Activated CD8-positive, alpha-beta T cell treated with anti-CD3 and anti-CD28 coated beads for 36 hours (primary cell): ENCODE measurements at regions not wholly inside any gene's neighbourhood (a gene's known extent, or its start where the extent isn't known, plus 50 kb on each side); places are given as distances from the start of the nearest gene placed in this dataset.

Source experiments
- ATAC-seq: fragments of 200-7000 bp; cut with Tn5 transposase; one replicate; pipeline ENCODE4 v1.10.0; 2021; ENCODE audit warnings: mild to moderate bottlenecking, moderate library complexity
- CTCF ChIA-PET: fragments of 350-600 bp; sonication (Branson Sonifier 250); formaldehyde crosslinking; loops from one replicate; lab custom pipeline; 2021; ENCODE audit warnings: antibody characterized with exemption; lab: Charles Lee
- POLR2A ChIA-PET: fragments of 350-600 bp; sonication (Branson Sonifier 250); formaldehyde crosslinking; loops from one replicate; lab custom pipeline; 2021; ENCODE audit warnings: antibody characterized with exemption; lab: Charles Lee
- DNase-seq: peaks from one replicate; pipeline ENCODE4 v3.0.0-alpha.2; 2020
- H3K27ac Mint-ChIP-seq: one replicate; pipeline ENCODE4 v1.8.0; 2021; ENCODE audit warnings: mild to moderate bottlenecking, mixed read lengths
- H3K27me3 Mint-ChIP-seq: one replicate; pipeline ENCODE4 v1.8.0; 2021; ENCODE audit warnings: mixed read lengths
- H3K36me3 Mint-ChIP-seq: one replicate; pipeline ENCODE4 v1.8.0; 2021; ENCODE audit warnings: low read depth, mixed read lengths
- H3K4me1 Mint-ChIP-seq: one replicate; pipeline ENCODE4 v1.8.0; 2021; ENCODE audit warnings: low read depth, mixed read lengths
- H3K4me3 Mint-ChIP-seq: one replicate; pipeline ENCODE4 v1.8.0; 2021; ENCODE audit warnings: mild to moderate bottlenecking, moderate library complexity, mixed read lengths
- H3K9me3 Mint-ChIP-seq: one replicate; pipeline ENCODE4 v1.8.0; 2021; ENCODE audit warnings: mixed read lengths
- CTCF ChIP-seq: fragments of 200-600 bp; IDR thresholded peaks from one replicate; pipeline ENCODE4 v1.8.0; 2022; ENCODE audit warnings: antibody characterized with exemption, mild to moderate bottlenecking
- intact Hi-C: fragments of 100-400 bp; cut with micrococcal nuclease; formaldehyde crosslinking; loops from one replicate; pipeline ENCODE4 v1.10.0; 2022

- Mint-ChIP-seq H3K4me1 (no peaks in the 10 kb centered on the region), H3K4me3 (no peak overlapping the region), H3K27me3 (no peaks in the 10 kb centered on the region), H3K9me3 (peaks cover 2% of the 10 kb centered on the region), H3K36me3 (no peaks in the 10 kb centered on the region), H3K27ac (no peak overlapping the region)
- ChIA-PET POLR2A (no interaction called here), CTCF (no interaction called here)
- ATAC-seq, result no peak
- no peak for TF ChIP-seq CTCF
- DNase-seq, result no peak
- intact Hi-C loops, result no loop called here
These were observed 574.8 kb downstream of the MBD2 start for GRCh38 chr18:53649621-53650020.

GRCh38 chr18:53644799-53645471, 579.5 kb downstream of the MBD2 start:
- Mint-ChIP-seq H3K4me3 (no peak overlapping the region), H3K9me3 (peaks cover 6% of the 10 kb centered on the region), H3K27me3 (no peaks in the 10 kb centered on the region), H3K27ac (no peak overlapping the region), H3K4me1 (no peaks in the 10 kb centered on the region), H3K36me3 (no peaks in the 10 kb centered on the region)
- ATAC-seq (no peak), DNase-seq (no peak)
- CTCF ChIA-PET, result no interaction called here
- intact Hi-C loops, result no loop called here
- POLR2A ChIA-PET, result no interaction called here
- TF ChIP-seq CTCF, result no peak

- TF ChIP-seq CTCF, result no peak
- H3K4me1 Mint-ChIP-seq, result no peaks in the 10 kb centered on the region
- intact Hi-C loops, result no loop called here
- DNase-seq, result no peak
- ChIA-PET CTCF (no interaction called here), POLR2A (no interaction called here)
- H3K9me3 Mint-ChIP-seq, result peaks cover 6% of the 10 kb centered on the region
- H3K36me3 Mint-ChIP-seq, result no peaks in the 10 kb centered on the region
- H3K27me3 Mint-ChIP-seq, result no peaks in the 10 kb centered on the region
- no peak overlapping the region for H3K4me3 Mint-ChIP-seq
- ATAC-seq, result no peak
- no peak overlapping the region for H3K27ac Mint-ChIP-seq
These were observed 584.8 kb downstream of the MBD2 start for GRCh38 chr18:53639687-53640086.

GRCh38 chr18:53629337-53629736, 595.1 kb downstream of the MBD2 start:
- Mint-ChIP-seq H3K27me3 (no peaks in the 10 kb centered on the region), H3K9me3 (peaks cover 8% of the 10 kb centered on the region), H3K27ac (no peak overlapping the region), H3K36me3 (no peaks in the 10 kb centered on the region), H3K4me3 (no peak overlapping the region), H3K4me1 (no peaks in the 10 kb centered on the region)
- TF ChIP-seq CTCF, result no peak
- ATAC-seq (no peak), DNase-seq (no peak)
- intact Hi-C loops, result no loop called here
- CTCF ChIA-PET, result no interaction called here
- POLR2A ChIA-PET, result no interaction called here

GRCh38 chr18:53625997-53626599, 598.4 kb downstream of the MBD2 start:
- no peak overlapping the region for H3K27ac Mint-ChIP-seq
- DNase-seq, result no peak
- no peak for TF ChIP-seq CTCF
- no peak overlapping the region for H3K4me3 Mint-ChIP-seq
- H3K4me1 Mint-ChIP-seq, result no peaks in the 10 kb centered on the region
- CTCF ChIA-PET, result no interaction called here
- intact Hi-C loops, result no loop called here
- no peaks in the 10 kb centered on the region for H3K9me3 Mint-ChIP-seq
- POLR2A ChIA-PET, result no interaction called here
- ATAC-seq, result no peak
- no peaks in the 10 kb centered on the region for H3K27me3 Mint-ChIP-seq
- no peaks in the 10 kb centered on the region for H3K36me3 Mint-ChIP-seq
